Hippocampal formation (tissue), 2 donors: ENCODE measurements at regions not wholly inside any gene's neighbourhood (a gene's known extent, or its start where the extent isn't known, plus 50 kb on each side); places are given as distances from the start of the nearest gene placed in this dataset.
"Not testable (repeated sequence)": the region's sequence is repeated elsewhere in the genome, so short reads cannot be mapped to it uniquely, and the experiment has no call there.

ENCODE experiments used
- DNase-seq, 2 donors: peaks; one replicate each; lab custom pipeline; 2025; lab: John Stamatoyannopoulos, UW

DNA sequence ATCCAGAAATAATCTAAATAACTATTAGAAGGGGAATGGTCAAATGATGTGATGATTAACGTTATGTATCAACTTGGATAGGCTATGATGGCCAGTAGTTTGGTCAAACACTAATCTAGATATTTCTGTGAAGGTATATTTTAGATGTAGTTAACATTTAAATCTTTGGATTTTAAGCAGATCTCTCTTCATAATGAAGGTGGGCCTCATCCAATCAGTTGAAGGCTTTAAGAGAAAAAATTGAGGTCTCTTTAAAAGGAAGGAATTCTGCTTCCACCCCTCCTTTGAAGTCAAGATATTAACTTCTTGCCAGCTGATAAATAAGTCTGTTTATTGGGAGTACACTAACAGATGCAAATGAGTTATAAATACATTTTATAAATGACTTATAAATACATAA is 760.0 kb upstream of the SLC35B3 start:
- DNase-seq = no peak

DNA sequence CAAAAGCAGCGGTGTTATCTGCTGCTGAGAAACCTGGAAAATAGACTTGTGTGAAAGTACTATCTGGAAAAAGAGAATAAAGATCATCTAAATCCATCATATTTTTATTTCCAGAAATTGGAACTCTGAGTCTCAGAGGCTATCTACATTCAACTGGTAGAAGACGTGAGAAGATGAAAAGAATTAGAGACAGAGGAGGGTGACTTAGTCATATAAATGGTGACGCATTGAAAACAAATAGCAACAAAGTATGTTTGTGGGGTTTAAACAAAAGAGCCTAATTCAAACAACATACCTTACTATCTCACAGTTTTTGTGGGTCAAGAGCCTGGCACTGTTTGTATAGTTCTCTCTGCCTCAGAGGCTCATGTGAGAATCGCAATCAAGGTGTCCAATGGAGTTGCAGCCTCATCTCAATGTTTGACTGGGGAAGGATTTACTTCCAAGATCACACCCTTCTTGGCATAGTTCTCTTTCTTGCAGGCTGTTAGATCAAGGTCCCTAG is 757.1 kb upstream of the SLC35B3 start:
- no peak for DNase-seq

DNA sequence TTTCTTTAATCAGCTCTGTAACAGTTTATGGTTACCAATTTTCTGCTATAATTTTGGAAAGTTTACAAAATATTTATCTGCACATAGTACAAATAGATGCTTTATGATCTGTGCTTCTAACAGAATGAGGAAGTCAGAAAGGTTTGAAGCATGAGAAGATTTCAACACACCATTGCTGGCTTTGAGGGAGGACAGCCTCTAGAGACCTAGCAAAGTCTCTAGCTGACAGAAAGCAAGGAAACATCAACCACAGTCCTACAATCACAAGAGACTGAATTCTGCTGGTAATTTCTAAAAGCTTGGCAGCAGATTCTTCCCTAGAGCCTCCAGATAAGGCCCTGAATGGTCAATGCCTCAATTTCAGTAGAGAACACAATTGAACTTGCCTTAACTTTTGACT is 750.8 kb upstream of the SLC35B3 start:
- DNase-seq = no peak

DNA sequence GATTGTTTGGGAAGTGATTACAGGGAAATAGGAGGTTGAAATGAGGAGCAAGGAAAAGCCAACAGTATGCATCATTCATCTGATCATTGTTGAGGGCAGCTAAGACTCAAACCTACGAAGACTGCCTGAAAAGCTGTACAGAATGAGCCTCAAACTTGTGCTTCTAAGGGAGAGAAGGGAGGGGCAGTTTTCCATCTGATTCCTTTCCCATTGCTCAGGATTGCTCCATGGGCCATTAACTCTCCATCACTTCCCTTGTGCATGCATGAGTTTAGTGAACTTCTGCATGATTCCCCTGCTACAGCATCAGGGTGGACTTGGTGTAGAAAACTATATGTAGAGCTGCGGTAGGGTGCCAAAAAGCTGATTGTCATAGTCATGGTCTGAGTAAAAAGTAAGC is 742.7 kb upstream of the SLC35B3 start:
- no peak for DNase-seq

DNA sequence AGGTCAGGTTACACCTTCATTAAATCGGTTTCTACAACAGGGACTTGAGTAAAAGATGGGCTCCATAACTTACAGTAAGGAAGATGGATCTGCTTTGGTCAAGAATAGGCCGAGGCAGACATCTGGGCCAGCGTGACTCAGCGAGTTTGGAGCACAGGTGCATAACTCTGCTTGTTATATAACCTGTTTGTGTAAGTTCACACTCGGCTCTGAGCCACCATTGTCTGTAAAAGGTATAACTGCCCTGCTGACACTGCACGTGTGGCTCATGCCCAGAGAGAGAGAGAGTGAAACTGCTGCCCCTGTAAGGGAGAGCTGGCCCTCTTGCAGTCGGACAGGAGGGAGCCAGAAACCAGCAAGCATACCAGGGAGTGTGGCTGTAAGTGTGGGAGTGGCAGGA is 737.9 kb upstream of the SLC35B3 start:
- no peak for DNase-seq

DNA sequence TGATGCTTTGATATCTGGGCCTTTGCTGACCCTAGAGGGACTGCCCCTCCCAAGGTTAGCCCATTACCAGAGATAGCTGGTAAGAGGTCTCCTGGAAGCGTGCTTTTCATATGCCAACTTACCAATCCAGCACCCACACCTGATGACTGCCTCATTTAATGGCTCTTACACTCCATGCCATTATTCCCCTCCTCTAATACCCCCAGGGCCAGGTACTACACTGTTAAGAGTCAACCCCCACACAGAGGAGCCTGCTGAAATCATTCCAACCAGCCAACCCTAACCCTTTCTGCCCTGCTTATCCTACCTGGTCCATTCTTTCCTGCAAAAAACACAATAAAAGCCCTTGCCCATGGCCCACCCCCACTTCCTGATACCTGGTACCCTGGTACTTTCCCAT is 736.8 kb upstream of the SLC35B3 start:
- no peak for DNase-seq

DNA sequence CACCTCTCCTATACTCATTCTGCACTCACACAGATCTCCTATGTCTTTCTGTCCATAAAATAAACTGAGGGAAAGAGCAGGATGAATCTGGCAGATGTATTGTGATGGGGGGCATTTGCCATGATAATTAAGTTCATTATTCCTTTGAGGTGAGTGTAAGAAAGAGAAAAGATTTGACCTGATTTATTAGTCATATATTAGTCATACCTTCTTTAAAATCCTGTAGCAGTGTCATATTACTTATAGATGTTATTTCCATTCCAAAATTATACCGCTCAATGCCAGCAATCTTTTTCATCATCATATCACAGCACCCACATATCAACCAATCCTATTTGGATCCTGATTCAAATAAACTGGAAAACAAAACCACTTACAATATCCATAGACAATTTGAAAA is 733.3 kb upstream of the SLC35B3 start:
- no peak for DNase-seq

DNA sequence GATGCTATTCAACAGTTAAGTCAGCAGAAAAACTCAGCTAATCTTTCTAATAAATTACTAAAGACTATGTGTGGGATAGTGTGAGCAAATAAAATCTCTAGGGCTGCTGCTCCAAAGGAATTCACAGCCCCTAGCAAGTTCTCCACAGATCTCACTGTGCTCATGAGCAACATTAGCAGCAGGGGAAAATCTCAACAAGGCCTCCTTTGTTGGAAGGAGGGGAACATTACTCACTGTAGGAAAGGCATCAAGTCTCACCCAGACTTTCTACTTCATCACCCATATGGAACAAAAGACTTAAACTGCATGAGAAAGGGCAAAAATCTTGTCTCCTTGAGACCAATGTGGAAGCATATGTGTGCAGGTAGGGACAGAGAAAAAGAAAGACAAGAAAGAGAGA is 726.4 kb upstream of the SLC35B3 start:
- no peak for DNase-seq

DNA sequence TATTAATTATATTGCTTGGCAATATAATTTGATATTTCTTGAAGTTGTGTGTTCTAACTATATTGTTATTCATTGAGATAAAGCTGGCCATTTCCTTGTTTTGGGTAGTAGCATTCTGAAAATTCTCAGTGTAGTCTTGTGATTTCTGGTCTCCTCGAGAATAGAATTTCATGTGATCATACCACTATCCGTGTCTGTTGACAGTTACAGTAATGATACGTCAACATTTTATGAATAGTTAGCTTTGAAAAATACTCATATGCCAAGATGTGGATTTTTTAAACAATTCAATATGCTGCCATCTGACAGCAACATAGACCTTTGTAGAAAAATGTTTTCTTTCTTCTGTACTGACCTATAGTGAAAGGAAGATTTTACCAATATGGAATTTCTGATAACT is 723.7 kb upstream of the SLC35B3 start:
- no peak for DNase-seq

DNA sequence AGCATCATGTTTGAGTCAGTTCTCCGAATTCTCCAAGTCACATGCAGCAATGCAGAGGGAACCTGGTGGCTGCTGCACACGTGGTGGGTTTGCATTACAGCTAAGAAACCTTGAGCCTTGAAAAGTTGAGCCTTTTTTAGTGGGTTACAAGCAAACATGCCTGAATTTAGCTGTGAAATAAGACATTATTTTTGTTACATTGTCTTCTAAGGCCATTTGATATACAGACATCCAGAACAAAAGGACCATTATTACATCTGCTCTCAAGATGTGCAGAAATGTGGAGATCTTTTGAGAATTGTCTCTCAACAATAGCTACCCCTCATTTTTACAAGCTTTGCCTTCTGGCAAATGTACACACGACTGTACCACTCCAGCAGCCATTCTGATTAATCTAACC is 720.5 kb upstream of the SLC35B3 start:
- no peak for DNase-seq

DNA sequence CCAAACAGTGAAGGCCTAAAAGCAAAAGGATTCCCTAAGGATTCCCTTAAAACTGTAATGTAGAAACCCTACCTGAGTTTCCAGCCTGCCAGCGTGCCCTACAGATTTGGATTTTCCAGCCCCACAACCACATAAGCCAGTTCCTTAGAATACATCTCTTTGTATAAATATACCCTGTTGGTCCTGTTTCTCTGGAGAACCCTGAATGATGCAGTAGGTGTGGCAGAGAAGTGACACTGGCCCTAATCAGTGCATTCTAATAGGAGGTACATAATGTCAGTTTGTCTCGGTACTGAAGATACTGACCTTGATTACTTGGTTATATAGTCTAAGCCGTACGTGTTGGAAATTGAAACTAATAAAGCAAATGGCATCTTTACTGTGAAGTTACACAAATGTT is 707.8 kb upstream of the SLC35B3 start:
- DNase-seq = no peak

DNA sequence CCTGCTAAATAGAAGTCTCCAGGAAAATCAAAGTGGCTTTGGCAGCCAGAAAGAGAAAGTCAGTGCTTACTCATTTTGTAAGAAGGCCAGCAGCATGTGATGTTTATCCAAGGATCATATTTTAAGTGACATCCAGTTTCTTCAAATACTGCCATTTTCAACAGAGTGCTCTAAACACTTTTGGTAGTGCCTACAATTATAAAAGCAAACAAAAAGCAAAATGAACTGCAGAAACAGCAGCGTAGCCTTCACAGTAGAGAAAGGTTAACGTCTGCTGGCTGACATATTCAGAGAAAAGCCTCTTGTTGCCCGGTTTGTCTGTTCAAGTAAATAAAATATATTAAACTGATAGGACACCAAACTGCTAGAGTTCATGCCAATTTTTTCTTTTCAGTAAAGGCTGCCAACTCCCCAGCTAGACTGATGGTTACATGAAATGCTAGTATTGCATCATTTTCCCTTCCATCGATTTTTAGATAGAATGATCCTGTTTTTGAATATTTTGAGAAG is 705.7 kb upstream of the SLC35B3 start:
- no peak for DNase-seq

DNA sequence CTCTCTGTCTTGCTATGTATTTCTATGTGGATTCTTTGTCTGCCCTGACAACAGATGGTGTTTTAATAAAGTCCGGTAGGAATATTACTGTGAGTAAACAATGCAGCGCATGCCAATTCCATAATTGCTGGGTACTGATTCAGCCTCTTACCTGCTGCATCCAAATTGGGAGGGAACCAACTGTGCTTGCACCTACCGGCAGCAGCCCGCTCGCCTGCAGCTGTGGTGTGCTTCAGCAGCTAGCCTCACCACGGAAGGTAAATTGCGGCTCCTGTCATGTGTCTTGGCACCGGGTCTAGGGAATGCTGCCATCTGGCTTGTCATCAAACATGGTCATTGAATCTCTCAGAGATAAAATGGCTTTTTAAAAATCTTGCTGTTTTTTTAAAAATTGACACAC is 704.8 kb upstream of the SLC35B3 start:
- no peak for DNase-seq

DNA sequence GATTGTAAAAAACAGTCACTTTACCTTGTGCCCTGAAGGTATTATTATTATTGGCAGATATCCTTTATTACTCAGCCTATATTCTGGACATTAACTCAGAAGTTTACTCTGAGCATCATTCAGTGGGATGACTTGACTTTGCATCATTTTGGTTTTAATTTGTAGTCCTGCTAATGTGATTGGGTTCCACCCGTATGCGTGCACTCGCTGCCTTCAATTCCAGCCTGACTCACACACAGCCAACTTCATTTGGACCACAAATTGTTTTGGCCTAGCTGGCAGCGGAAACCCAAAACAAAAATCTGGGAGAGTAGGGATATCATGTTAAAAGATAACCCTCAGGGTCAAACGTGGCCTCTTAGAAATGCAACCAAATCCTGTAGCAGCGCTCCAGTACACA is 704.4 kb upstream of the SLC35B3 start:
- DNase-seq = no peak

DNA sequence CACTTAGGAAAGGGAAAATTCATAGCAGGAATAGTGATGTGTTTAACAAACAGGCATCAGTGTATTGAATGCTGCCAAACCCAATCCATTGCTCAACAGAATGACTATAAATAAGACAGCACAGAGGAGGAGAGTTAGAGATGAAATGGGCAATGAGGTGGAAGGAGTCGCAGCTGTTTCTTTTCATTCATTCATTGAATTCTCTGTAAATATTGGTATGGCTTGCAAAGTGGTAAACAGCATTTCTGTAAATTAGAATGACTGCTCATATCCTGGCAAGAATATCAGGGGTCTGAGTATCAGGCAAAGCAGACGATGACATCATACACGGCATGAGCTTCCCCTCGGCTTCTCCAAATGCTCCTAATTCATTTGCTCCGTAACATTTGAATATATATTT is 703.6 kb upstream of the SLC35B3 start:
- peak in 1 of 2 donors; percentile 2 for DNase-seq

DNA sequence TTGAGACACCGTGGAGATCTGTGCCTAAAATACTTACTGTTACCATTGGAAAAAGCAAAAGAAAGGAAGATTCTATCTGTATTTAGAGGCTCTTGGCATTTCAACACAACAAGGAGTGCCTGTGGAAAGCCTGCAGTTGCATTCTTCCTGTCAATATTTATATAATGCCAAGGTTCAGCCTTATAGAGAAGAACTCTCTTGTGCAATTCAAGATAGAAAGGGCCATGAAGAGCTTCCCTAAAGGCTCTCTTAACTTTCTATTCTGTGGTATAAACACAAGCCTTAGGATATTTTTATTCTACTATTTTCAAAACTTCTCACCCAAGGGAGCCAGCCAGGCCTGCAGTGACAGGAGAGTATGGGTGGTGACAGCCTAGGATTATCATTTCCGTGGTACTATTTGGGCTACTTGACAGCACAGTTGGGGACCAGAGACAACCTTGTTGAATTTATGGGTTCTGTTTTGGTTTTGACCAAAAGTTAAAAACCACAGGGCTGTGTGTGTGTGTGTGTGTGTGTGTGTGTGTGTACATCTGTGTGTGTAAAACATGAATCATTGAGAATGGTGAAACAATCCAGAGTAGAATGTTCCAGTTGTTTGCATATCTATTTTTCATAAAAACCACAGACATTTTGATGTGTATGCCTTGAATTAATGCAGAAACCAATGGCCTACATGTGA is 700.9 kb upstream of the SLC35B3 start:
- no peak for DNase-seq

DNA sequence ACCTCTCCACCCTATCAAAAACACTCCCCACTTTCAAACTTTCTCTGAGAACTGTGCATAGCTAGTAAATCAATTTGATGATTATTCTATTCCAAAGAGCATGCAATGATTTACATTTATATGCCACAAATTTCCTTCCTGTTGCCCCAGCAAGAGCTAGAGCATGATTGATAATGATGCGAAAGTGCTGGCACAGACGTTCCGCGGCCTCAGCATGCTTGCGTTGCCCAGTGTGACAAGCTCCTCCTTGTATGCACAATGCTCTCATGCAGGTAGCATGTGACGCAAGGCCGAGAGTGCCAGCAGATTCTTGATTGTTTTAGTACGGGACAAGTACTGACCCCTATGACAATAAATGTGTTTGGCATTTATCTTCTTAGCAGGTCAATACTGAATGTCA is 696.3 kb upstream of the SLC35B3 start:
- DNase-seq = no peak

DNA sequence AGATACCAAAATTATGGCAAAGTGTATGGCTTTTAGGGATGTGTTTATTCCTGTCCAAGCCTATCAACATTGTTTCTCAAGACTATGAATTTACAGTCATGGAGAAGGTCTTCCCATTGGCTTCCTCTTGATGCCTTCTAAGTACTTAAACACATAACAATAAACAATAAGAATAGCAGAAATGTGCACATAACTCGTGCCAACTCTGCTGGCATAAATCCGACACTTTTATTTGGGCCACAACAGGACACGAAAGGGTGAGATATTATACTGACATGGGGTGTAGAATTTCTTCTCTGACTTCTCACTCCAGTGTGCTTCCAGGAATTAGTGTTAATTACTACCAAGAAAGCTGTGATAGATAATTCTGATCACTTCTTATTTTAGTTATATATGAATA is 695.9 kb upstream of the SLC35B3 start:
- DNase-seq = no peak

DNA sequence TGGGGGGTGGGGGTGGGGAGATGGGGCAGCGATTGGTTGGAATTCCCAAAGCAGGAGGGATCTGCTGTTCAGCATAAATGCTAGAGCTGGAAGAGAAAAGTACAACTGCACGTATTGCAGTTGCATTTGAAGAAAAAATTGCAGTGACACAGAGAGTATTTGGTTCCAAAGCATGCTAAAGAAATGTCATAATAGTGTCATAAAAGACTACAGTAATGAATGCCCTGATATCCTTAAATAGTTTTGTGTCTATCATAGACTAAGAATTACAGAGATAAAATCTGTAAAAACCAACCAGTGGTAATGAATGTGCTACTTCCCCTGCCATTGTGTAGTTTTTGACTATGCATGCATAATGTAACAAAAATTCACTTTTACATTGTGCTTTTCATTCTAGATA is 693.6 kb upstream of the SLC35B3 start:
- DNase-seq = no peak

DNA sequence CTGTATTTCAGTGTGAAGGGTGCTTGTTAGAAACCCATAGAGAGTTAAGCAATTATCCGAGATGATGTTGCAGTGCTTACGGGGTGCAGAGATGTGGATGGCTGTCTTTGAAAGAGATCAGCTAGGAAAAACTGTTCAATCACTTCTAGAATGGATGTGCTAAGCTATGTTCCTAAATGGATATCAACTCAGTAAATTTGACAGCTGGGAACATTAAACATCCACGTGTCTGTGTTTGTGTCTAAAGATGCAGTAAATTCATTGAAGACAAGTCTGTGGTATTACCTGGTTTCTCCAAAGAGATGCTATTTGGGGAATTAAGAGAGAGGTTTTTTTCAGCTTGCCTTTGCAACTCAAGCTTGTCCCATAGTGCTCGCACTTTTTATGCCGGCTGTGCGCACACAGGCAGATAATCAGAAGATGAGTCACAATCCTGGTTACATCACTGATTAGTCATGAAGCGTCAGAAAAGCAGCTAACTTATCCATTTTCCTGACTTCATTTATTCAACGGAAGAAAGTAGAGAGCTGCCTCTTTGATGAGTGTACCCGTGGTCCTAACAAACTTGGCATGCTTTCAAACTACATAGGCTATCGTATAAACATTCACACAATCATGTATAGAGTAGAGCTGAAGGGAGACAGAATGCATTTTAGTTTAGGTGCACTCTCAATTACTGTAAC is 691.7 kb upstream of the SLC35B3 start:
- no peak for DNase-seq

DNA sequence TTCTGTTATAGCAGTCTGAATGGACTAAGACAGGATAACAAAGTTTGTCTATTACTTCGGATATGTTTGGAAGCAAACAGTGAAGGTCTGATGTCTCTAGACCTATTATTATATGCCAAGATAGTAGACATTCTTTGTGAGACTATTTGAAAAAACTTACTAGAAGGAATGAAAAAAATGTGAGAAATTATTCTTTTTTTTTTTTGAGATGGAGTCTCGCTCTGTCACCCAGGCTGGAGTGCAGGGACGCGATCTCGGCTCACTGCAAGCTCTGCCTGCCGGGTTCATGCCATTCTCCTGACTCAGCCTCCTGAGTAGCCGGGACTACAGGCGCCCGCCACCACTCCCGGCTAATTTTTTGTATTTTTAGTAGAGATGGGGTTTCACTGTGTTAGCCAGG is 690.7 kb upstream of the SLC35B3 start:
- DNase-seq = not testable (repeated sequence)

DNA sequence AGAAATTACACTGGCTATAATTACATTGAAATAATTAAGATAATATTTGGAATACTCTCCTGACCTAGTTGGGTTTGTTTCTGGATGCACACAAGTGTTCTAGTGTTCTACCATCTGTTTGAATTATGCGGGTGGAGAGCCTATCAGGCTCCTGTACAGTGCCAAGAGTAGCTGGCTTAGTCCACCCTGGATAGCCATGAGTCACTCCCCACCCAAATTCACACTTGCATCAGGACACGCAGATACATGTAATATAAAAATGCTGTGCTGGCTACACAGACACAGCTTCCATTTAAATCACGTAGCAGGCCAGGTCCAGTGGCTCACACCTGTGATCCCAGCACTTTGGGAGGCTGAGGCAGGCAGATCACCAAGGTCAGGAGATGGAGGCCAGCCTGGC is 686.2 kb upstream of the SLC35B3 start:
- DNase-seq = no peak

DNA sequence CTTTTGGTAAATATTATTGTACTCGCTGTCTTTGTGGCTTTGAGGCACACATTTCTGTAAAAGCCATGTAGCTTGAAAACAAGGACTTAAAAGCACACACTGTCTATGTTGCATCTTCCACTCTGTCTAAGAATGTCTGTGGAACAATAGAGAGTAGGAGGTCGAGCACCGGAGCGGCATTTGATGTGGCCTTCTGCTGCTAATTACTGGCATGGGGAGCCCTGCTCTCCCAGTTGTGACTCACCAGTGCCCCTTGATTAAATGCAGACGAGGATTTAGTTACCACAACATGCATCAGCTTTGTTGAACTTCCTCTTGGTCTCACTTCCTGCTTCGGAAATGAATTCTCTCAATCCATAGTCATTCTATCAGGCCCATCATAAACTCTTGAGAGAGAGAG is 680.7 kb upstream of the SLC35B3 start:
- no peak for DNase-seq

DNA sequence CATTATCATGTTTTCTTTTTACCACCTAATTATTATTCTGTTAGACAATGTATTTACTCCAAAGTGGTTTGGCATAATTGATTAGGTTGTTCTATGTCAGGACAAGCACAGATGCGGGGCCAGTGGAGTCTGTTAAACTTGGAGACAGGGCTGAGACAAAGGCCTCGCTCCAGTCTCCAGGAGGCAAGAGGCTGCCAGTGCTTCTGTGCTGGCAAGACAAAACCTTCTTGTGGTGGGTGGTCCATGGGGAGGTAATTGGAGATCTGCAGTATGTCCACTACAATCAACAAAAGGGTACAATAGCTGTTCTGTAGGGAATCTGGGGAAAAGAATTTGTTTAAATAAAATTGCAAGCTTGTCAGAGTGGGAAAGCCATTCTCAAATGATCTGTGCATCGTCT is 677.2 kb upstream of the SLC35B3 start:
- no peak for DNase-seq
